ENCODE measurements at regions not wholly inside any gene's neighbourhood (a gene's known extent, or its start where the extent isn't known, plus 50 kb on each side); places are given as distances from the start of the nearest gene placed in this dataset.
A peak's percentile ranks its signal among the peaks of the same experiment; 100 is the strongest.
"Not testable (repeated sequence)": the region's sequence is repeated elsewhere in the genome, so short reads cannot be mapped to it uniquely, and the experiment has no call there.

DNA sequence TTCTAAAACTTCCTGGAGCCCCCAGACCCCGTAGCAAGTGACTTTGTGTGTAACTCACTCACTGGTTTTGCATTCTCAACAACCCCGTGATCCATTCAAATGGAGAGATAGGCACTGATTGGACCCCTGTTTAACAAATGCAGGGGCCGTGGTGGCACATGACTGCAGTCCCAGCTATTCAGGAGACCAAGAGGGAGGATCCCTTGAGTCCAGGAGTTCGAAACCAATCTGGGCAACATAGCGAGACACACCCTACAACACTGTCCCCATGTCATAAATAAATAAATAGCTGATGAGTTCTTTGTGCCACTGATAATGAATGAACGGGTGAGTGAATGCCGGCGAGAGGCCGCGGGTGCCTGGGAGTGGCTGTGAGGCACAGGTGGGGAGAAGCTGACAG is 59.4 kb upstream of the PAX7 start:
- no peak for DNase-seq (ENCODE audit: low read depth)
- no peak for TF ChIP-seq CTCF (conservative IDR thresholded peaks at IDR 0.05; ENCODE audit: low read depth, low read length)
- H3K4me3 ChIP-seq (ENCODE audit: low read depth, low read length), result no peak overlapping the region

- no peak overlapping the region for H3K4me3 ChIP-seq (ENCODE audit: low read depth, low read length)
- no peak for TF ChIP-seq CTCF (conservative IDR thresholded peaks at IDR 0.05; ENCODE audit: low read depth, low read length)
- no peak for DNase-seq (ENCODE audit: low read depth)
Measured at GRCh38 chr1:18572022-18572880, 58.4 kb upstream of the PAX7 start.

- no peak for DNase-seq (ENCODE audit: low read depth)
- no peak overlapping the region for H3K4me3 ChIP-seq (ENCODE audit: low read depth, low read length)
Measured at GRCh38 chr1:18573170-18573569, 57.5 kb upstream of the PAX7 start.

DNA sequence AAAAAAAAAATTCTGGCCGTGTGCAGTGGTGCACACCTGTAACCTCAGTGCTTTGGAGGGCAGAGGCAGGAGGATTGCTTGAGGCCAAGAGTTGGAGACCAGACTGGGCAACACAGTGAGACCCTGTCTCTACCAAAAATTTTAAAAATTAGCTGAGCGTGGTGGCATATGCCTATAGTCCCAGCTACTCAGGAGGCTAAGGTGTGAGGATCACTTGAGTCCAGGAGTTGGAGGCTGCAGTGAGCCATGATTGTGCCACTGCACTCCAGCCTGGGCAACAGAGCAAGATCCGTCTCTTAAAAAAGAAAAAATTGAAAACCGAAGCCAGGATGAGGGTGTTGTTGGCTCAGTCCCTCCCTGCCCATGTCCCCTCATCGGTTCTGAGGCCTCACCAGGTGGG is 55.9 kb upstream of the PAX7 start:
- no peak for DNase-seq (ENCODE audit: low read depth)
- no peak for TF ChIP-seq CTCF (conservative IDR thresholded peaks at IDR 0.05; ENCODE audit: low read depth, low read length)
- no peak overlapping the region for H3K4me3 ChIP-seq (ENCODE audit: low read depth, low read length)

More at GRCh38 chr1:18573170-18573569, 57.5 kb upstream of the PAX7 start:
- no peak for TF ChIP-seq CTCF (conservative IDR thresholded peaks at IDR 0.05; ENCODE audit: low read depth, low read length)

DNA sequence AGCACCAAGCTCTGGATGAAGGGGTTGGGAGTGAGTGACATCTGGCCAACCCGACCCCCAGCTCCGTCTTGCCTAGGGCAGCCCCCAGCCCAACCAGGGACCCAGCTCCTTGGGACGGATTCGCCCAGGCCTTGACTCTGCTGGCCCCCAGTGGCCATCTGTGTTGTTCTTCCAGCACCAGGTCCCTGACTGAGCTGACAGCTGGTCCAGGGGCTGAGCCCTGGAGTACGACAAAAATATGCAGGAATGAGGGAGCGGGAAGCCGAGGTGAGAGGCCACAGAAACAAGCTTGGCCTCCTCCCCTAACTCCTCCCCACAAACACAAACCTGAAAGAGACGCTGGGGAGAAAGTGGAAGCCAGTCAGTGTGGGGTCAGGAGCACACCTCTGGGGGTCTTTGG is 55.0 kb upstream of the PAX7 start:
- peak; percentile 7 for DNase-seq (ENCODE audit: low read depth)
- no peak overlapping the region for H3K4me3 ChIP-seq (ENCODE audit: low read depth, low read length)
- peak; percentile 34 for TF ChIP-seq CTCF (conservative IDR thresholded peaks at IDR 0.05; ENCODE audit: low read depth, low read length)

GRCh38 chr1:18578271-18578670 is 52.4 kb upstream of the PAX7 start:
- TF ChIP-seq CTCF (conservative IDR thresholded peaks at IDR 0.05; ENCODE audit: low read depth, low read length), result no peak
- H3K4me3 ChIP-seq (ENCODE audit: low read depth, low read length), result no peak overlapping the region
- DNase-seq (ENCODE audit: low read depth), result no peak

DNA sequence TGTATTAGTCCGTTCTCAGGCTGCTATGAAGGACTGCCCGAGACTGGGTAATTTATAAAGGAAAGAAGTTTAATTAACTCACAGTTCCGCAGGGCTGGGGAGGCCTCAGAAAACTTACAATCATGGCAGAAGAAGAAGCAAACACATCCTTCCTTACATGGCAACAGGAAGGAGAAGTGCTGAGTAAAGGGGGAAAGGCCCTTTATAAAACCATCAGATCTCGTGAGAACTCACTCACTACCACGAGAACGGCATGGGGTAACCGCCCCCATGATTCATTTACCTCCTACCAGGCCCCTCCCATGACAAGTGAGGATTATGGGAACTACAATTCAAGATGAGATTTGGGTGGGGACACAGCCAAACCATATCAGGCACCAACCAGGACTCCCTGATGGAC is 51.4 kb upstream of the PAX7 start:
- DNase-seq (ENCODE audit: low read depth); H3K4me3 ChIP-seq (ENCODE audit: low read depth, low read length): not testable (repeated sequence)
